ENCODE measurements at regions not wholly inside any gene's neighbourhood (a gene's known extent, or its start where the extent isn't known, plus 50 kb on each side); places are given as distances from the start of the nearest gene placed in this dataset.

GRCh38 chr10:81759111-81759510 is 115.9 kb upstream of the NRG3 start:
- WGBS (ENCODE audit: insufficient coverage) = no CpG with 5 or more reads among the region's 2 CpGs
- no peak for DNase-seq
- no peak overlapping the region for H3K9ac ChIP-seq (ENCODE audit: insufficient read depth, low read length, poor library complexity, severe bottlenecking)
- no peaks in the 10 kb centered on the region for H3K36me3 ChIP-seq (replicated peaks in 1 of 2; ENCODE audit: control insufficient read depth in 1 of 2, insufficient read depth in 2 of 2, low read length in 2 of 2)
- no peak overlapping the region for H2AFZ ChIP-seq (ENCODE audit: insufficient read depth, low read depth, low read length, poor library complexity, severe bottlenecking)
- Mint-ChIP-seq H3K4me1 (no peaks in the 10 kb centered on the region), H3K9me3 (peaks cover 0 to 3% (median 0%) of the 10 kb centered on the region in 7 donors), H3K4me3 (no peak overlapping the region), H3K27ac (no peak overlapping the region), H3K36me3 (no peaks in the 10 kb centered on the region), H3K27me3 (ENCODE audit: low read depth in 3 of 3) (peaks cover 0 to 3% (median 0%) of the 10 kb centered on the region in 3 donors)
- TF ChIP-seq, protein P1, sequence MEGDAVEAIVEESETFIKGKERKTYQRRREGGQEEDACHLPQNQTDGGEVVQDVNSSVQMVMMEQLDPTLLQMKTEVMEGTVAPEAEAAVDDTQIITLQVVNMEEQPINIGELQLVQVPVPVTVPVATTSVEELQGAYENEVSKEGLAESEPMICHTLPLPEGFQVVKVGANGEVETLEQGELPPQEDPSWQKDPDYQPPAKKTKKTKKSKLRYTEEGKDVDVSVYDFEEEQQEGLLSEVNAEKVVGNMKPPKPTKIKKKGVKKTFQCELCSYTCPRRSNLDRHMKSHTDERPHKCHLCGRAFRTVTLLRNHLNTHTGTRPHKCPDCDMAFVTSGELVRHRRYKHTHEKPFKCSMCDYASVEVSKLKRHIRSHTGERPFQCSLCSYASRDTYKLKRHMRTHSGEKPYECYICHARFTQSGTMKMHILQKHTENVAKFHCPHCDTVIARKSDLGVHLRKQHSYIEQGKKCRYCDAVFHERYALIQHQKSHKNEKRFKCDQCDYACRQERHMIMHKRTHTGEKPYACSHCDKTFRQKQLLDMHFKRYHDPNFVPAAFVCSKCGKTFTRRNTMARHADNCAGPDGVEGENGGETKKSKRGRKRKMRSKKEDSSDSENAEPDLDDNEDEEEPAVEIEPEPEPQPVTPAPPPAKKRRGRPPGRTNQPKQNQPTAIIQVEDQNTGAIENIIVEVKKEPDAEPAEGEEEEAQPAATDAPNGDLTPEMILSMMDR (IDR thresholded peaks at IDR 0.05) = no peak
- no peaks in the 10 kb centered on the region for H3K4me1 ChIP-seq (ENCODE audit: control insufficient read depth in 1 of 2, insufficient read depth in 2 of 2, low read length in 2 of 2)
- H3K27ac ChIP-seq (ENCODE audit: low read depth in 1 of 2, low read length in 2 of 2) = no peak overlapping the region
- intact Hi-C loops (cut with micrococcal nuclease) = no loop called here
- H3K27me3 ChIP-seq (ENCODE audit: control insufficient read depth in 2 of 2, insufficient read depth in 2 of 2, low read length in 2 of 2) = no peaks in the 10 kb centered on the region
- H3K9me3 ChIP-seq (replicated peaks in 1 of 2; ENCODE audit: control insufficient read depth in 1 of 2, insufficient read depth in 1 of 2, low read length in 2 of 2) = no peaks in the 10 kb centered on the region
- no peak overlapping the region for H3K4me2 ChIP-seq (replicated peaks; ENCODE audit: extremely low read depth, low read length, poor library complexity, severe bottlenecking)
- H4K20me1 ChIP-seq (ENCODE audit: insufficient read depth, low read length) = no peaks in the 10 kb centered on the region
- no peaks in the 10 kb centered on the region for H3K79me2 ChIP-seq (ENCODE audit: insufficient read depth, low read length)
- no peak overlapping the region for H3K4me3 ChIP-seq (replicated peaks in 1 of 3; ENCODE audit: low read depth in 2 of 3, low read length in 3 of 3)

- intact Hi-C loops (cut with micrococcal nuclease) = no loop called here
- Mint-ChIP-seq H3K36me3 (no peaks in the 10 kb centered on the region), H3K9me3 (peaks cover 0 to 22% (median 6%) of the 10 kb centered on the region in 7 donors), H3K27me3 (ENCODE audit: low read depth in 3 of 3) (peaks cover 0 to 1% (median 0%) of the 10 kb centered on the region in 3 donors), H3K27ac (no peak overlapping the region), H3K4me3 (no peak overlapping the region), H3K4me1 (no peaks in the 10 kb centered on the region)
- no peaks in the 10 kb centered on the region for H3K4me1 ChIP-seq (ENCODE audit: control insufficient read depth in 1 of 2, insufficient read depth in 2 of 2, low read length in 2 of 2)
- H3K36me3 ChIP-seq (replicated peaks in 1 of 2; ENCODE audit: control insufficient read depth in 1 of 2, insufficient read depth in 2 of 2, low read length in 2 of 2) = no peaks in the 10 kb centered on the region
- no peak overlapping the region for H3K27ac ChIP-seq (ENCODE audit: low read depth in 1 of 2, low read length in 2 of 2)
- H3K79me2 ChIP-seq (ENCODE audit: insufficient read depth, low read length) = no peaks in the 10 kb centered on the region
- H4K20me1 ChIP-seq (ENCODE audit: insufficient read depth, low read length) = no peaks in the 10 kb centered on the region
- 93% methylated on average over 31 of the region's 31 CpGs for WGBS (ENCODE audit: insufficient coverage)
- H3K27me3 ChIP-seq (ENCODE audit: control insufficient read depth in 2 of 2, insufficient read depth in 2 of 2, low read length in 2 of 2) = no peaks in the 10 kb centered on the region
- H3K4me3 ChIP-seq (replicated peaks in 1 of 3; ENCODE audit: low read depth in 2 of 3, low read length in 3 of 3) = no peak overlapping the region
- H3K9ac ChIP-seq (ENCODE audit: insufficient read depth, low read length, poor library complexity, severe bottlenecking) = no peak overlapping the region
- no peak overlapping the region for H3K4me2 ChIP-seq (replicated peaks; ENCODE audit: extremely low read depth, low read length, poor library complexity, severe bottlenecking)
- H2AFZ ChIP-seq (ENCODE audit: insufficient read depth, low read depth, low read length, poor library complexity, severe bottlenecking) = no peak overlapping the region
- no peak for DNase-seq
- H3K9me3 ChIP-seq (replicated peaks in 1 of 2; ENCODE audit: control insufficient read depth in 1 of 2, insufficient read depth in 1 of 2, low read length in 2 of 2) = peaks cover 7 to 21% of the 10 kb centered on the region in 2 donors
- TF ChIP-seq, protein P1 (IDR thresholded peaks at IDR 0.05) = no peak
Measured at GRCh38 chr10:81784111-81784597, 90.8 kb upstream of the NRG3 start.
